Natural killer cell (primary cell): ENCODE measurements at regions not wholly inside any gene's neighbourhood (a gene's known extent, or its start where the extent isn't known, plus 50 kb on each side); places are given as distances from the start of the nearest gene placed in this dataset.

Source experiments
- ATAC-seq, 3 donors: fragments of 150-1000 bp in 2 of 3; fragments of 200-7000 bp in 1 of 3; cut with Tn5 transposase; 1 replicate in 1 of 3; 2 replicates in 2 of 3; pipeline ENCODE4 v1.10.0; 2021; ENCODE audit warnings: mild to moderate bottlenecking in 2 of 3, moderate library complexity in 2 of 3
- DNase-seq, 2 donors: peaks; one replicate each; pipeline versions ENCODE4 v3.0.0 to v3.0.0-alpha.2; 2013 to 2021; ENCODE audit warnings: mixed read lengths in 1 of 2
- H3K27ac ChIP-seq: one replicate; pipeline ENCODE4 v1.5.1; 2013; ENCODE audit warnings: mild to moderate bottlenecking, low read length
- H3K27me3 ChIP-seq: one replicate; pipeline ENCODE4 v1.6.1; 2013; ENCODE audit warnings: low read length; ENCODE audit not compliant: control insufficient read depth, insufficient read depth
- H3K36me3 ChIP-seq: one replicate; pipeline ENCODE4 v1.6.1; 2013; ENCODE audit warnings: low read length; ENCODE audit not compliant: control insufficient read depth, insufficient read depth
- H3K4me1 ChIP-seq: one replicate; pipeline ENCODE4 v1.6.1; 2013; ENCODE audit warnings: low read length; ENCODE audit not compliant: control insufficient read depth, insufficient read depth
- H3K4me3 ChIP-seq: one replicate; pipeline ENCODE4 v1.5.1; 2013; ENCODE audit warnings: low read length
- H3K9me3 ChIP-seq: one replicate; pipeline ENCODE4 v1.6.1; 2013; ENCODE audit warnings: low read length; ENCODE audit not compliant: control insufficient read depth, insufficient read depth
- H3K27ac Mint-ChIP-seq, 2 donors: one replicate each; pipeline ENCODE4 v1.8.0; 2022; ENCODE audit warnings: mild to moderate bottlenecking in 2 of 2, mixed read lengths in 2 of 2, moderate library complexity in 1 of 2
- H3K27me3 Mint-ChIP-seq, 2 donors: one replicate each; pipeline ENCODE4 v1.8.0; 2022; ENCODE audit warnings: low read depth in 2 of 2, mixed read lengths in 2 of 2
- H3K36me3 Mint-ChIP-seq: one replicate; pipeline ENCODE4 v1.8.0; 2022; ENCODE audit warnings: mixed read lengths
- H3K4me1 Mint-ChIP-seq, 2 donors: one replicate each; pipeline ENCODE4 v1.8.0; 2022; ENCODE audit warnings: mixed read lengths in 2 of 2
- H3K4me3 Mint-ChIP-seq: one replicate; pipeline ENCODE4 v1.8.0; 2022; ENCODE audit warnings: mild to moderate bottlenecking, moderate library complexity, mixed read lengths
- H3K9me3 Mint-ChIP-seq, 2 donors: one replicate each; pipeline ENCODE4 v1.8.0; 2022; ENCODE audit warnings: mixed read lengths in 2 of 2
- CTCF ChIP-seq: fragments of 200-600 bp; IDR thresholded peaks from one replicate; pipeline ENCODE4 v1.8.0; 2022; ENCODE audit warnings: antibody characterized with exemption
- WGBS: methylation state at CpG from one replicate; pipeline ENCODE4 v1.1.7; 2013; ENCODE audit warnings: missing lambda C conversion rate; ENCODE audit not compliant: insufficient coverage; 5-methylcytosine and 5-hydroxymethylcytosine counted together
- intact Hi-C: fragments of 100-400 bp; cut with micrococcal nuclease; formaldehyde crosslinking; loops from one replicate; pipeline ENCODE4 v1.14.2; 2022

DNA sequence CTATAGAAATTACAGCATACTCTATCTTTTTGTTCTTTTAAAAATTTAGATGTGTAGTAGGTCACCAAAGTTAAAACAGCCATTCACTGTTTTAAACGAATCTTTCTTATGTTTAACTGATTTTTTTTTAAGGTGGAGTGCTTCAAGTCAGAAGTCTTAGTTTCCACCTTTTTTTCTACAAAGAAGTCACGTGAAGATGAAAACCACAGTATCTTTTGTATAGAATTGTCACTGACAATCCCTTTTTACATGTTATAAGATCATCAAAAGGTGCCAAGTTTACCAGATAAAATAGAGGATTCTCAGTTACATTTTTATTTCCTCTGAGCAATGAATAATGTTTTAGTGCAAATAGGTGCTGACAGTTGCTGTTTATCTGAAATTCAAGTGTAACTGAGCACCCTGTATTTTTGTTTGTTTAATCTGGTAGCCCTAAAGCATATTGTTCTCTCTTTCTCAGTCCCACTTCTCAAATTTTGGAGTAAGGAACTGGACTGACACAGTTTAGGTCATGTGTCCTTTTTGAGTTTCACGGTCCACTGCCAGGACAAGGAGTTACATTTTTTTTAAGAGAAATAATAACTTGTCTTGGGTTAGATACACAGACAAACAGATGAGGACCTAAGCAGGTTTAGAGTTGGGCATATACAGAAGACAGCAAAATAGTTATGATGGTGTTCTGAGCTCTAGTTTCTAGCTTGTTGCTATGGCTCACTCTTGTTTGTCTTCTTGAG, 233.2 kb upstream of the MBL2 start:
- H3K4me3 ChIP-seq, result no peak overlapping the region
- intact Hi-C loops, result no loop called here
- no peak for DNase-seq

DNA sequence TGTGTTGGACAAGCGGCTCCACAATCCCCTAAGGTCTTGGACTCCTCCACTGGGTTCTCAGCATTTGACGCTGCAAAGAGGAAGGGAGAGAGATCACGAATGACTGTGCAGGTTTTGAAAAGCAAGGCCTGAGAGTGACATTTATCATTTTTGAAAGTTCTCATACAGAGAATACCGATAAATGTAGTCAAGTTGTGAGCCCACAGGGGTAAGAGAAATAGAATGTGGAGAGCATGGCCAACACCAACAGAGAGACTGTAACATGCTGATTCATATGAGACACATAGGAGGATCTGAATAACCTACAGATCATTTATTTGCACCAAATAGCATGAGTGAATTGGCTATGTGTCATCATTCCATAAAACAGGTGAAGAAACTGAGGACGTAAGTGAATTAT, 230.5 kb upstream of the MBL2 start:
- Mint-ChIP-seq H3K9me3 (peaks cover 2 to 8% of the 10 kb centered on the region in 2 donors), H3K27me3 (no peaks in the 10 kb centered on the region), H3K4me1 (no peaks in the 10 kb centered on the region), H3K27ac (no peak overlapping the region), H3K4me3 (no peak overlapping the region), H3K36me3 (no peaks in the 10 kb centered on the region)
- H3K27me3 ChIP-seq, result no peaks in the 10 kb centered on the region
- no peak overlapping the region for H3K4me3 ChIP-seq
- ATAC-seq (no peak), DNase-seq (no peak)
- no peaks in the 10 kb centered on the region for H3K4me1 ChIP-seq
- TF ChIP-seq CTCF, result no peak
- intact Hi-C loops, result no loop called here
- H3K36me3 ChIP-seq, result no peaks in the 10 kb centered on the region
- no peak overlapping the region for H3K27ac ChIP-seq
- no peaks in the 10 kb centered on the region for H3K9me3 ChIP-seq
- 38% methylated on average over 4 of the region's 5 CpGs for WGBS

More for the DNA sequence above, 233.2 kb upstream of the MBL2 start:
- Mint-ChIP-seq H3K27ac (no peak overlapping the region), H3K36me3 (no peaks in the 10 kb centered on the region), H3K27me3 (no peaks in the 10 kb centered on the region), H3K9me3 (peaks cover 0 to 2% of the 10 kb centered on the region in 2 donors), H3K4me1 (no peaks in the 10 kb centered on the region), H3K4me3 (no peak overlapping the region)
- 56% methylated on average over 1 of the region's 3 CpGs for WGBS
- H3K27ac ChIP-seq, result no peak overlapping the region
- no peaks in the 10 kb centered on the region for H3K9me3 ChIP-seq
- ATAC-seq, result no peak
- H3K27me3 ChIP-seq, result no peaks in the 10 kb centered on the region
- no peak for TF ChIP-seq CTCF
- H3K36me3 ChIP-seq, result no peaks in the 10 kb centered on the region
- H3K4me1 ChIP-seq, result no peaks in the 10 kb centered on the region

- ATAC-seq, result no peak
- DNase-seq, result no peak
- Mint-ChIP-seq H3K4me1 (no peaks in the 10 kb centered on the region), H3K27ac (no peak overlapping the region), H3K4me3 (no peak overlapping the region), H3K36me3 (peaks cover 6% of the 10 kb centered on the region), H3K9me3 (peaks cover 2 to 11% of the 10 kb centered on the region in 2 donors), H3K27me3 (no peaks in the 10 kb centered on the region)
- TF ChIP-seq CTCF, result no peak
- H3K27me3 ChIP-seq, result no peaks in the 10 kb centered on the region
- WGBS, result no CpG with 5 or more reads among the region's 2 CpGs
- no peaks in the 10 kb centered on the region for H3K36me3 ChIP-seq
- peaks cover 10% of the 10 kb centered on the region for H3K9me3 ChIP-seq
- no peaks in the 10 kb centered on the region for H3K4me1 ChIP-seq
- intact Hi-C loops, result no loop called here
- H3K27ac ChIP-seq, result no peak overlapping the region
- no peak overlapping the region for H3K4me3 ChIP-seq
Observed at GRCh38 chr10:52999681-53000080, 227.1 kb upstream of the MBL2 start.

DNA sequence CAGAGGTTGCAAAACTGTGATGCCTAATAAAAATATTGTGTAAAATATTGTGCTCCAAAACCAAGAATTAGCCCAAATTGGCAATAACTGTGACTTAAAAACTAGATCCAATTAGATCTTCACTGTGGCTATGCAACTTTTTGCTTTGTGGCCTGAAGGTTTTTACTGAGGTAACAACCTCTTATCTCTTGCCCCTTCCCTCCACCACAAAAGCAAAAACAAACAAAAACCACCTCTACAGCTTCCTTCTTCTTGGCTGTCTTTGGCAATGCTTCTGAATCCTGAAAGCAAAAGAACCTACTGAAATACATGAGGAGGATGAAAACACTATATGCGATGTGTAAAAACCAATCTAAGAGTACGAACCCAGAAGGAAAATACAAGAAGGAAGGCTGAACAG, 226.7 kb upstream of the MBL2 start:
- WGBS, result 100% methylated on average over 2 of the region's 2 CpGs
- intact Hi-C loops, result no loop called here
- Mint-ChIP-seq H3K4me3 (no peak overlapping the region), H3K27me3 (no peaks in the 10 kb centered on the region), H3K36me3 (peaks cover 6% of the 10 kb centered on the region), H3K4me1 (no peaks in the 10 kb centered on the region), H3K9me3 (peaks cover 4 to 11% of the 10 kb centered on the region in 2 donors), H3K27ac (no peak overlapping the region)
- ATAC-seq (no peak), DNase-seq (no peak)
- Histone ChIP-seq H3K4me1 (no peaks in the 10 kb centered on the region), H3K36me3 (no peaks in the 10 kb centered on the region), H3K27ac (no peak overlapping the region), H3K9me3 (peaks cover 10% of the 10 kb centered on the region), H3K4me3 (no peak overlapping the region), H3K27me3 (no peaks in the 10 kb centered on the region)
- no peak for TF ChIP-seq CTCF
